Sigmoid colon (tissue), 4 donors: ENCODE measurements at regions not wholly inside any gene's neighbourhood (a gene's known extent, or its start where the extent isn't known, plus 50 kb on each side); places are given as distances from the start of the nearest gene placed in this dataset.

Experiments used
- POLR2A ChIP-seq, 2 donors: fragments of 450-650 bp; IDR thresholded peaks; one replicate each; pipeline ENCODE4 v1.6.1; 2016; ENCODE audit warnings: antibody characterized with exemption in 2 of 2, mild to moderate bottlenecking in 2 of 2, moderate library complexity in 2 of 2
- POLR2AphosphoS5 ChIP-seq, 4 donors: sonication (generic); formaldehyde crosslinking; IDR thresholded peaks; one replicate each; pipeline ENCODE4 v1.6.1; 2017; ENCODE audit warnings: antibody characterized with exemption in 4 of 4
- TF ChIP-seq, protein P1 (sequence below), 4 experiments: fragments of 450-650 bp in 3 of 4; fragments of 200-600 bp in 1 of 4; IDR thresholded peaks; one replicate each; pipeline ENCODE4 v1.5.1; 2016 to 2019; ENCODE audit warnings: antibody characterized with exemption in 4 of 4, mild to moderate bottlenecking in 3 of 4, moderate library complexity in 2 of 4

GRCh38 chr15:46316024-46316423 lies 681.2 kb downstream of the SQOR start:
- TF ChIP-seq, protein P1, sequence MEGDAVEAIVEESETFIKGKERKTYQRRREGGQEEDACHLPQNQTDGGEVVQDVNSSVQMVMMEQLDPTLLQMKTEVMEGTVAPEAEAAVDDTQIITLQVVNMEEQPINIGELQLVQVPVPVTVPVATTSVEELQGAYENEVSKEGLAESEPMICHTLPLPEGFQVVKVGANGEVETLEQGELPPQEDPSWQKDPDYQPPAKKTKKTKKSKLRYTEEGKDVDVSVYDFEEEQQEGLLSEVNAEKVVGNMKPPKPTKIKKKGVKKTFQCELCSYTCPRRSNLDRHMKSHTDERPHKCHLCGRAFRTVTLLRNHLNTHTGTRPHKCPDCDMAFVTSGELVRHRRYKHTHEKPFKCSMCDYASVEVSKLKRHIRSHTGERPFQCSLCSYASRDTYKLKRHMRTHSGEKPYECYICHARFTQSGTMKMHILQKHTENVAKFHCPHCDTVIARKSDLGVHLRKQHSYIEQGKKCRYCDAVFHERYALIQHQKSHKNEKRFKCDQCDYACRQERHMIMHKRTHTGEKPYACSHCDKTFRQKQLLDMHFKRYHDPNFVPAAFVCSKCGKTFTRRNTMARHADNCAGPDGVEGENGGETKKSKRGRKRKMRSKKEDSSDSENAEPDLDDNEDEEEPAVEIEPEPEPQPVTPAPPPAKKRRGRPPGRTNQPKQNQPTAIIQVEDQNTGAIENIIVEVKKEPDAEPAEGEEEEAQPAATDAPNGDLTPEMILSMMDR (IDR thresholded peaks at IDR 0.05): no peak
- TF ChIP-seq POLR2A (IDR thresholded peaks at IDR 0.05) (no peak), POLR2AphosphoS5 (IDR thresholded peaks at IDR 0.05) (no peak)
